ENCODE measurements at regions not wholly inside any gene's neighbourhood (a gene's known extent, or its start where the extent isn't known, plus 50 kb on each side); places are given as distances from the start of the nearest gene placed in this dataset.
A peak's percentile ranks its signal among the peaks of the same experiment; 100 is the strongest.
"Not testable (repeated sequence)": the region's sequence is repeated elsewhere in the genome, so short reads cannot be mapped to it uniquely, and the experiment has no call there.

- DNase-seq (ENCODE audit: low read depth): peak; percentile 90
Measured at GRCh38 chr19:14283813-14284520, 78.0 kb upstream of the ADGRL1 start.

- DNase-seq (ENCODE audit: low read depth): not testable (repeated sequence)
Measured at GRCh38 chr19:14279270-14279669, 73.3 kb upstream of the ADGRL1 start.

- no peak for DNase-seq (ENCODE audit: low read depth)
Measured at GRCh38 chr19:14277608-14278007, 71.6 kb upstream of the ADGRL1 start.

- not testable (repeated sequence) for DNase-seq (ENCODE audit: low read depth)
Measured at GRCh38 chr19:14275823-14276222, 69.9 kb upstream of the ADGRL1 start.

- DNase-seq (ENCODE audit: low read depth): no peak
Measured at GRCh38 chr19:14272623-14273022, 66.7 kb upstream of the ADGRL1 start.

- no peak for DNase-seq (ENCODE audit: low read depth)
Measured at GRCh38 chr19:14271840-14272239, 65.9 kb upstream of the ADGRL1 start.

GRCh38 chr19:14270557-14270956 is 64.6 kb upstream of the ADGRL1 start:
- DNase-seq (ENCODE audit: low read depth): not testable (repeated sequence)

- DNase-seq (ENCODE audit: low read depth): no peak
Measured at GRCh38 chr19:14267224-14267741, 61.3 kb upstream of the ADGRL1 start.

GRCh38 chr19:14266208-14266607 is 60.2 kb upstream of the ADGRL1 start:
- DNase-seq (ENCODE audit: low read depth): not testable (repeated sequence)

GRCh38 chr19:14265290-14266036 is 59.5 kb upstream of the ADGRL1 start:
- DNase-seq (ENCODE audit: low read depth): no peak

GRCh38 chr19:14255902-14256649 is 50.1 kb upstream of the ADGRL1 start:
- peak; percentile 18 for DNase-seq (ENCODE audit: low read depth)
